SJSA1 (cell line): ENCODE measurements at regions not wholly inside any gene's neighbourhood (a gene's known extent, or its start where the extent isn't known, plus 50 kb on each side); places are given as distances from the start of the nearest gene placed in this dataset.

Experiments used
- DNase-seq, 2 experiments: peaks; one replicate each; pipeline ENCODE4 v3.0.0-alpha.2; 2015 to 2020; ENCODE audit warnings: low spot score in 2 of 2, low read depth in 1 of 2
- H3K27ac ChIP-seq: fragments of 250-450 bp; sonication (Bioruptor Pico); 2 replicates; pipeline ENCODE4 v1.5.1; 2020; ENCODE audit warnings: mild to moderate bottlenecking, moderate library complexity
- H3K27me3 ChIP-seq: fragments of 250-450 bp; sonication (Bioruptor Pico); replicated peaks from 2 replicates; pipeline ENCODE4 v1.5.1; 2020; ENCODE audit warnings: mild to moderate bottlenecking, moderate library complexity
- H3K36me3 ChIP-seq: fragments of 250-450 bp; sonication (Bioruptor Pico); 2 replicates; pipeline ENCODE4 v1.5.1; 2020; ENCODE audit warnings: mild to moderate bottlenecking
- H3K4me1 ChIP-seq: fragments of 250-450 bp; sonication (Bioruptor Pico); replicated peaks from 2 replicates; pipeline ENCODE4 v1.6.1; 2021; ENCODE audit warnings: mild to moderate bottlenecking
- H3K4me3 ChIP-seq: fragments of 250-450 bp; sonication (Bioruptor Pico); 2 replicates; pipeline ENCODE4 v1.5.1; 2020; ENCODE audit warnings: mild to moderate bottlenecking
- H3K9me3 ChIP-seq: fragments of 250-450 bp; sonication (Bioruptor Pico); replicated peaks from 2 replicates; pipeline ENCODE4 v1.5.1; 2020; ENCODE audit warnings: mild to moderate bottlenecking

- H3K27ac ChIP-seq = no peak overlapping the region
- DNase-seq = no peak
These were observed 801.6 kb downstream of the EPHA7 start for GRCh38 chr6:92617721-92618120.

GRCh38 chr6:92608751-92609150 lies 810.6 kb downstream of the EPHA7 start:
- DNase-seq = no peak

More at GRCh38 chr6:92617721-92618120, 801.6 kb downstream of the EPHA7 start:
- Histone ChIP-seq H3K36me3 (no peaks in the 10 kb centered on the region), H3K4me3 (no peak overlapping the region), H3K9me3 (no peaks in the 10 kb centered on the region), H3K27me3 (no peaks in the 10 kb centered on the region), H3K4me1 (no peaks in the 10 kb centered on the region)

DNA sequence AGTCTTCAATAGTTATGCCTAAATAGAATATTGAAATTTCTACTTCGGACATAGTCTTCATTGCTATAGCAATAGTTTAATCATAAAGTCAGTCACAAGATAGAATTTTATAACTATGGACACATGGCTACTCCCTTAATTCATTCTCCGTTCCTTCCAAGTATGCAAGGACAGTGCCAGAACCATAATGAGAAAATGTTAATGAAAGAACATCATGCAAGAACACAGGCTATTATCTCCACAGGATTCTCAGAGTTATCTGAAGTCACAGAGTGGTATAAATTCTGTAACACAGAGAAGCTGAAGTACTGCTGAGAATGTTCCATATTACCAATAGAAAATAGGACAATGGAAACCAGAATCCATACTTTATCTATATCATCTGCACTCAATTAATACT lies 826.2 kb downstream of the EPHA7 start:
- no peak overlapping the region for H3K27ac ChIP-seq
- H3K4me3 ChIP-seq = no peak overlapping the region
- H3K4me1 ChIP-seq = no peaks in the 10 kb centered on the region
- no peaks in the 10 kb centered on the region for H3K9me3 ChIP-seq
- no peaks in the 10 kb centered on the region for H3K36me3 ChIP-seq
- no peaks in the 10 kb centered on the region for H3K27me3 ChIP-seq
- no peak for DNase-seq

More at GRCh38 chr6:92608751-92609150, 810.6 kb downstream of the EPHA7 start:
- Histone ChIP-seq H3K4me1 (no peaks in the 10 kb centered on the region), H3K36me3 (no peaks in the 10 kb centered on the region), H3K9me3 (no peaks in the 10 kb centered on the region), H3K4me3 (no peak overlapping the region), H3K27me3 (no peaks in the 10 kb centered on the region), H3K27ac (no peak overlapping the region)

GRCh38 chr6:92589996-92590395 lies 829.4 kb downstream of the EPHA7 start:
- Histone ChIP-seq H3K36me3 (no peaks in the 10 kb centered on the region), H3K4me3 (no peak overlapping the region), H3K27ac (no peak overlapping the region), H3K27me3 (no peaks in the 10 kb centered on the region), H3K4me1 (no peaks in the 10 kb centered on the region), H3K9me3 (no peaks in the 10 kb centered on the region)
- no peak for DNase-seq

DNA sequence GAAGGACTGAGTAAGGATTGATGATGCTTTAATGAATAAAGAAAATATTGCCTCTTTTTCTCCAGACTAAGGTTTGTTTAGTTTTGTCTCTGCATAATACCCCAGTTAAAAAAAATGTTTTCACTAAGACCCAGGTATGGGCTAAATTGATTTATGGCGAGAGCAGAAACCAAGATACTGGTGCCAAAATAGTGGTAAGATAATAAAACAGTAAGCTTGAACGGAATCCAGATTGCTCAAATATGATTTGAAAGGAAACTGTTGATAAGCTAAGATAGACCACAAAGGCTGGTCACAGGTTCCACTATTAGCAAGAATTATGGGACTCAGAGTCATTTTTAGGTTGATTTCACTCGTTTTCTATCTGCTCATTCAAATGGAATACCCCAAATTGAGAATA lies 831.2 kb downstream of the EPHA7 start:
- H3K4me3 ChIP-seq = no peak overlapping the region
- DNase-seq = no peak
- H3K36me3 ChIP-seq = no peaks in the 10 kb centered on the region
- no peak overlapping the region for H3K27ac ChIP-seq
- H3K4me1 ChIP-seq = no peaks in the 10 kb centered on the region
- H3K27me3 ChIP-seq = no peaks in the 10 kb centered on the region
- H3K9me3 ChIP-seq = no peaks in the 10 kb centered on the region

DNA sequence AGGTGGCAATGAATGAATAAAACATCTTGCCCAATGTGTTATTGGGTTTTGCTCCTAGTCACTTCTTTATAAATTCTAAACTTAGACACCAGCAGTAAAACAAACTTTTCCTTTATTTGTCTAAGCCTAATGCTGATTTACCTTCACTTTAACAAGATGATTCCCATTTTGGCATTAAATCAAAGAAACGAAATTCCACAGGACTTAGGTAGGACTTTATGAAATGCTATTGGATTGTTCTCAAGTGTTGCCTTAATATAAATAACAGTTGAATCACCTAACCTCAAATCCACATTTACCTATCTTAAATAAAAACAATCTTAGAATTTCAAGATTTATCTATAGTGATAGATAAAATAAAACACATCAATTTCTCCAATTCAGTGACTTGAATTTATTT lies 831.8 kb downstream of the EPHA7 start:
- no peak overlapping the region for H3K27ac ChIP-seq
- no peaks in the 10 kb centered on the region for H3K36me3 ChIP-seq
- H3K9me3 ChIP-seq = no peaks in the 10 kb centered on the region
- no peaks in the 10 kb centered on the region for H3K4me1 ChIP-seq
- no peak for DNase-seq
- no peaks in the 10 kb centered on the region for H3K27me3 ChIP-seq
- no peak overlapping the region for H3K4me3 ChIP-seq

- Histone ChIP-seq H3K36me3 (no peaks in the 10 kb centered on the region), H3K27ac (no peak overlapping the region), H3K9me3 (no peaks in the 10 kb centered on the region), H3K27me3 (no peaks in the 10 kb centered on the region), H3K4me1 (no peaks in the 10 kb centered on the region), H3K4me3 (no peak overlapping the region)
- no peak for DNase-seq
These were observed 833.0 kb downstream of the EPHA7 start for GRCh38 chr6:92586236-92586977.

GRCh38 chr6:92582211-92582610 lies 837.1 kb downstream of the EPHA7 start:
- H3K27ac ChIP-seq = no peak overlapping the region
- H3K27me3 ChIP-seq = no peaks in the 10 kb centered on the region
- H3K4me3 ChIP-seq = no peak overlapping the region
- H3K4me1 ChIP-seq = no peaks in the 10 kb centered on the region
- H3K9me3 ChIP-seq = 0 out of 2 replicates have a peak, but pooled peaks cover 2% of the 10 kb centered on the region
- no peak for DNase-seq
- H3K36me3 ChIP-seq = no peaks in the 10 kb centered on the region

DNA sequence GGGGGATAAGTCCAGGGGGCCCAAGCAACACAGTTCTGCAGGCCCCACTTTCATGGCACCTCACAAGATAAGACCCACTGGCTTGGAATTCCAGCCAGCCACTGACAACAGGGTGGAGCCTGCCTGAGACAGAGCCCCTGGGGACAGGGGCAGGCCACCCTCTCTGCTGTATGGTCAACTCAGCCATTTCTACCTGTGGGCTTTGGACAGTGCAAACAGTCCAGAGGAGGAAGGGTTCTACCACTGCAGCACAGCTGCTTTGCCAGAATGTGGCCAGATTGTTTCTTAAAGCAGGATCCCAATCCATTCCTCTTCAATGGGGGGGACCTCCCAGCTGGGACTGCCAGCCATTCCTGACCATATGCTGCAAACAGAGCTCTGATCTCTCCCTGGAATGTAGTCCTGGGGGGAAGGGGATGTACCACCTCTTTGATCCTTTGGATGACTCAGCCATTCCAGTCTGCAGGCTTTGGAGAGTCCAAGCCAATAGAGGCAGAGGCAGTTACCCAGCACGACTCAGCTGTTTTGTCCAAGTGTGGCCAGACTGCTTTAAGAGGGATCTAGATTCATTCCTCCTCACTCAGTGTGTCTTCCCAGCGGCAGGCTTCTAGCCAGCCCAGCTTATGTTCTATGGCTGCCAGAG lies 842.2 kb downstream of the EPHA7 start:
- H3K4me3 ChIP-seq = no peak overlapping the region
- H3K36me3 ChIP-seq = no peaks in the 10 kb centered on the region
- no peak overlapping the region for H3K27ac ChIP-seq
- H3K9me3 ChIP-seq = 0 out of 2 replicates have a peak, but pooled peaks cover 2% of the 10 kb centered on the region
- H3K4me1 ChIP-seq = no peaks in the 10 kb centered on the region
- DNase-seq = peak in 1 of 2 experiments; percentile 3
- no peaks in the 10 kb centered on the region for H3K27me3 ChIP-seq

DNA sequence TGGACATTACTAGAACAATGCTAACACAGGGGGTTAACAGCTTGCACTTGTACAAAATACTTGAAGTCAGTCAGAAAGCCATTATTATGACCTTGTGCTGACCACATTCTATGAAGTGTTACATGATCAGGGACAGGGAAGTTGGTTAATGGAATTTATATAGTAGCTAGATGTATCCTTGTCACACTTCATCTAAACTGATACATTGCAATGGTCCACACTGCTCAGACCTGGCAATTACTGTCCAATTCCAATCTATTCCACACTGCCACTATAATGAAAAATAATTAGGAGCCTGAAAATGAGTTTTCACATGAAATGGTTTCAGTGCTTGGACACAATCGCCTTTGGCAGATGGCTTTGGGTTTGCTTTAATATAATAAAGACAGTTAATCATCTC lies 850.8 kb downstream of the EPHA7 start:
- H3K27me3 ChIP-seq = no peaks in the 10 kb centered on the region
- H3K36me3 ChIP-seq = no peaks in the 10 kb centered on the region
- no peak overlapping the region for H3K27ac ChIP-seq

GRCh38 chr6:92566632-92567031 lies 852.7 kb downstream of the EPHA7 start:
- DNase-seq = no peak
- no peaks in the 10 kb centered on the region for H3K36me3 ChIP-seq
- H3K27me3 ChIP-seq = no peaks in the 10 kb centered on the region
- H3K4me3 ChIP-seq = no peak overlapping the region
- no peaks in the 10 kb centered on the region for H3K9me3 ChIP-seq
- no peaks in the 10 kb centered on the region for H3K4me1 ChIP-seq
- H3K27ac ChIP-seq = no peak overlapping the region

More for the DNA sequence above, 850.8 kb downstream of the EPHA7 start:
- H3K4me3 ChIP-seq = no peak overlapping the region
- H3K9me3 ChIP-seq = no peaks in the 10 kb centered on the region
- no peaks in the 10 kb centered on the region for H3K4me1 ChIP-seq
- no peak for DNase-seq

DNA sequence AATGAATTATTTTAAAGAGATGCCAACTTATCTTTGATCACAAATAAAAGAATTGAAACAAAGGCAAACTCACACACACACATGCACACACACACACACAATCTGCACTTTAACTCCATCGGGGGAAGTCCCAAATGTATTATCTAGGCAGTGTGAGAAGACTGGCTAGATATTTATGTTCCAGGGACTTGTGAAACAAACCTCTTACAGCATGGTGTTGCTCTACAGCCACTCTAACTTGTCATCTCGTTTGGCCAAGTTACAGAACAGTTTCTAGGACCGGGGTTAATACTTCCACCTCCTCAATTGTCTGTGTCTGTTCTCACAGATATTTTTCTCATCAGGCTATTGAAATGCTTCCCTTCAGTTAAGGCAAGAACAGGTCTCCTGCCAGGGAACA lies 855.0 kb downstream of the EPHA7 start:
- no peak for DNase-seq
- Histone ChIP-seq H3K27ac (no peak overlapping the region), H3K36me3 (no peaks in the 10 kb centered on the region), H3K4me1 (no peaks in the 10 kb centered on the region), H3K27me3 (no peaks in the 10 kb centered on the region), H3K9me3 (no peaks in the 10 kb centered on the region), H3K4me3 (no peak overlapping the region)

- H3K36me3 ChIP-seq = no peaks in the 10 kb centered on the region
- H3K27ac ChIP-seq = no peak overlapping the region
- no peaks in the 10 kb centered on the region for H3K27me3 ChIP-seq
- no peaks in the 10 kb centered on the region for H3K9me3 ChIP-seq
- H3K4me3 ChIP-seq = no peak overlapping the region
- H3K4me1 ChIP-seq = no peaks in the 10 kb centered on the region
- no peak for DNase-seq
These were observed 859.7 kb downstream of the EPHA7 start for GRCh38 chr6:92559611-92560010.

DNA sequence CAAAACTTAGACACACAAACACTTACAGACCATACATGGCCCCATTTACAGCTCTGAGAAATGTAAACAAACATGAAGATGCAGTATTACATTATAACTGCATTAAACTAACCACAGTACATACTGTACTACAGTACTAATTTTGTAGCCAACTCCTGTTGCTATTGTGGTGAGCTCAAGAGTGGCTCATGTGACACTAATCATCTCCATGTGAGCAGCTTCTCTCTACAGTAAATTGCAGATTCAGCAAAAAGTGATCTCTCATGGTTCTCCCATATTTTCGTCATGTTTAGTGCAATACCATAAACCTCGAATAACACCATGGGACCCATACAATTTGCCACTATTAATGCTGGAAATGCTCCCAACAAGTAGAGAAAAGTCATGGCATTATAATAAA lies 860.4 kb downstream of the EPHA7 start:
- Histone ChIP-seq H3K27me3 (no peaks in the 10 kb centered on the region), H3K9me3 (no peaks in the 10 kb centered on the region), H3K4me1 (no peaks in the 10 kb centered on the region), H3K36me3 (no peaks in the 10 kb centered on the region), H3K4me3 (no peak overlapping the region), H3K27ac (no peak overlapping the region)
- no peak for DNase-seq
